GM23338 (cell line): ENCODE measurements at regions not wholly inside any gene's neighbourhood (a gene's known extent, or its start where the extent isn't known, plus 50 kb on each side); places are given as distances from the start of the nearest gene placed in this dataset.

Experiments
- ATAC-seq: fragments of 200-7000 bp; cut with Tn5 transposase; 3 replicates; pipeline ENCODE4 v1.9.1; 2020
- DNase-seq: peaks from one replicate; pipeline ENCODE4 v3.0.0-alpha.2; 2015; ENCODE audit warnings: low spot score
- H2AFZ ChIP-seq: fragments of 200-600 bp; sonication (generic); 2 replicates; pipeline ENCODE4 v1.8.0; 2016; ENCODE audit warnings: antibody characterized with exemption, mild to moderate bottlenecking, moderate library complexity
- H3F3A ChIP-seq: fragments of 200-600 bp; sonication (generic); replicated peaks from 2 replicates; pipeline ENCODE4 v1.8.0; 2017; ENCODE audit warnings: antibody characterized with exemption, mixed run types, low read depth
- H3K27ac ChIP-seq: fragments of 200-600 bp; sonication (generic); 2 replicates; pipeline ENCODE4 v1.6.1; 2016; ENCODE audit warnings: low read depth
- H3K27me3 ChIP-seq: fragments of 200-600 bp; sonication (generic); 2 replicates; pipeline ENCODE4 v1.8.0; 2016; ENCODE audit warnings: mild to moderate bottlenecking, mixed run types, moderate library complexity; ENCODE audit not compliant: insufficient read depth
- H3K36me3 ChIP-seq: fragments of 200-600 bp; sonication (generic); 2 replicates; pipeline ENCODE4 v1.8.0; 2016; ENCODE audit warnings: mild to moderate bottlenecking; ENCODE audit not compliant: insufficient read depth
- H3K4me1 ChIP-seq: fragments of 200-600 bp; sonication (generic); 2 replicates; pipeline ENCODE4 v1.8.0; 2016; ENCODE audit warnings: mild to moderate bottlenecking, moderate library complexity; ENCODE audit not compliant: insufficient read depth
- H3K4me2 ChIP-seq: fragments of 200-600 bp; sonication (generic); 2 replicates; pipeline ENCODE4 v1.7.1; 2017; ENCODE audit warnings: mixed run types
- H3K4me3 ChIP-seq: fragments of 200-600 bp; sonication (generic); 2 replicates; pipeline ENCODE4 v1.6.1; 2016; ENCODE audit warnings: mixed run types
- H3K79me2 ChIP-seq: fragments of 200-600 bp; sonication (generic); replicated peaks from 2 replicates; pipeline ENCODE4 v1.8.0; 2017; ENCODE audit warnings: mild to moderate bottlenecking; ENCODE audit not compliant: insufficient read depth
- H3K9me2 ChIP-seq: fragments of 200-600 bp; sonication (generic); 2 replicates; pipeline ENCODE4 v1.8.0; 2017; ENCODE audit not compliant: insufficient read depth
- H4K20me1 ChIP-seq: fragments of 200-600 bp; sonication (generic); replicated peaks from 2 replicates; pipeline ENCODE4 v1.8.0; 2017; ENCODE audit warnings: mild to moderate bottlenecking; ENCODE audit not compliant: insufficient read depth
- H3K27ac Mint-ChIP-seq: 2 replicates; pipeline ENCODE4 v1.8.0; 2020; ENCODE audit warnings: inconsistent platforms, mild to moderate bottlenecking, moderate library complexity, mixed read lengths
- H3K27me3 Mint-ChIP-seq: 3 replicates; pipeline ENCODE4 v1.8.0; 2022; ENCODE audit warnings: low read depth, mild to moderate bottlenecking, moderate library complexity, mixed read lengths, inconsistent platforms; ENCODE audit not compliant: insufficient read depth, poor library complexity
- H3K36me3 Mint-ChIP-seq: 3 replicates; pipeline ENCODE4 v1.8.0; 2021; ENCODE audit warnings: low read depth, mild to moderate bottlenecking, inconsistent platforms, moderate library complexity, mixed read lengths
- H3K4me1 Mint-ChIP-seq: 3 replicates; pipeline ENCODE4 v1.8.0; 2020; ENCODE audit warnings: mild to moderate bottlenecking, inconsistent platforms, mixed read lengths
- H3K4me3 Mint-ChIP-seq: 3 replicates; pipeline ENCODE4 v1.8.0; 2021; ENCODE audit warnings: moderate library complexity, mild to moderate bottlenecking, inconsistent platforms, mixed read lengths
- H3K9me3 Mint-ChIP-seq: 3 replicates; pipeline ENCODE4 v1.8.0; 2020; ENCODE audit warnings: moderate library complexity, mild to moderate bottlenecking, inconsistent platforms, mixed read lengths
- CREB1 ChIP-seq: fragments of 250-450 bp; sonication (Bioruptor Pico); IDR thresholded peaks from 2 replicates; pipeline ENCODE4 v1.5.0; 2020; ENCODE audit warnings: low read depth, mild to moderate bottlenecking, moderate library complexity
- EZH2 ChIP-seq: fragments of 200-600 bp; sonication (generic); IDR thresholded peaks from one replicate; pipeline ENCODE4 v1.8.0; 2017; ENCODE audit warnings: antibody characterized with exemption, mild to moderate bottlenecking, low read depth; ENCODE audit not compliant: unreplicated experiment
- EZH2phosphoT487 ChIP-seq: fragments of 200-600 bp; sonication (generic); IDR thresholded peaks from one replicate; pipeline ENCODE4 v1.8.1; 2018; ENCODE audit warnings: antibody characterized with exemption; ENCODE audit not compliant: unreplicated experiment
- JUNB ChIP-seq: IDR thresholded peaks from one replicate; pipeline ENCODE4 v1.6.1; 2016; ENCODE audit warnings: antibody characterized with exemption; ENCODE audit not compliant: unreplicated experiment
- NANOG ChIP-seq: IDR thresholded peaks from 2 replicates; pipeline ENCODE4 v1.6.1; 2016; ENCODE audit warnings: antibody characterized with exemption, borderline replicate concordance
- POLR2AphosphoS5 ChIP-seq: IDR thresholded peaks from 2 replicates; pipeline ENCODE4 v1.6.1; 2016; ENCODE audit warnings: antibody characterized with exemption, low read depth
- STAT1 ChIP-seq: IDR thresholded peaks from one replicate; pipeline ENCODE4 v1.6.1; 2016; ENCODE audit warnings: antibody characterized with exemption; ENCODE audit not compliant: unreplicated experiment
- ZNF114 ChIP-seq: fragments of 250-450 bp; sonication (Bioruptor Pico); IDR thresholded peaks from 2 replicates; pipeline ENCODE4 v1.5.0; 2020; ENCODE audit warnings: mild to moderate bottlenecking, moderate library complexity
- ZNF331 ChIP-seq: fragments of 250-450 bp; sonication (Bioruptor Pico); IDR thresholded peaks from 2 replicates; pipeline ENCODE4 v1.5.0; 2020; ENCODE audit warnings: low read depth, mild to moderate bottlenecking, moderate library complexity
- TF ChIP-seq, protein P1 (sequence below): IDR thresholded peaks from 2 replicates; pipeline ENCODE4 v1.6.1; 2016; ENCODE audit warnings: antibody characterized with exemption
- TF ChIP-seq, protein P2 (sequence below): IDR thresholded peaks from one replicate; pipeline ENCODE4 v1.6.1; 2018; ENCODE audit warnings: antibody characterized with exemption; ENCODE audit not compliant: unreplicated experiment
- TF ChIP-seq, protein P3 (sequence below), 2 experiments: fragments of 200-600 bp in 1 of 2; sonication (generic) in 1 of 2; conservative IDR thresholded peaks; 2 replicates each; pipeline versions ENCODE4 v1.5.1 to v1.6.1; 2016 to 2017; ENCODE audit warnings: antibody characterized with exemption in 2 of 2, low read depth in 2 of 2, mild to moderate bottlenecking in 2 of 2, moderate library complexity in 1 of 2

DNA sequence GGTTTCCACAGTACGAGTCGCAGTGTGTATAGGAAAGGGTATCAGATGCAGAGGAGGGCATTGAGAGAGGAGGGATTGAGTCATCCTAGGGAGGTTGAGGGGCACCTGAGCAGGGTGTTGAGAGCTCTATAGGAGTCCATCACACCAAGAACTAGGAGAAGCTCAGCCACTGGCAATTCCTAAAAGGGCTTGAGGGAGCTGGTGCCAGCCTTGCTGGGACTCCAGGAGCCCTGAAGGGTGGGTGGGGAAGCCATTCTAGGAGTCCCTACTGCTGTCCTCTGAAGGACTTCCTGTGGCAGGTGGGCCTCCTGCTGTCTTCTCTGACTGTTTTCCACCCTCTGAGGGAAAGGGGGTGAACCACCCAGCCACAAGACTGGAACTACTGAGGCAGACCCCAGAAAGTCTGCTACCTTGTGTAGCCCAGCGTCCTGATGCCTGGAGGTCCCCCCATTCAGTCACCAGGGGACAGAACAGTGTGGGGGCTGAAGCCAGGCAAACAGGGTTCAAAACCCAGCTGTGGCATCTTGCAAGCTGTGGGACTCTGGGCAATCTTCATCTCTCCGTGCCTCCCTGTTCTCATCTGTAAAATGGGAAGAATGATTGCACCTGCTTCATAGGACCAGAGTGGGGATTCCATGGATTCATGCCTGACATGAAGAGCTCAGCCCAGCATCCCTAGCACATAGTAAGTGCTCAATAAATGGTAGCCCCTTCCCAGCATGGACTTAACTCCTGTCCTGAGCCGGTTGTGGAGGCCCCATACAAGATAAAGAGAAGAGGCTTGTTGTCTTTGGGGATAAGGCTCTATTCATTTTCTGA, 149.5 kb downstream of the C9orf50 start (continued):
- TF ChIP-seq, protein P1, sequence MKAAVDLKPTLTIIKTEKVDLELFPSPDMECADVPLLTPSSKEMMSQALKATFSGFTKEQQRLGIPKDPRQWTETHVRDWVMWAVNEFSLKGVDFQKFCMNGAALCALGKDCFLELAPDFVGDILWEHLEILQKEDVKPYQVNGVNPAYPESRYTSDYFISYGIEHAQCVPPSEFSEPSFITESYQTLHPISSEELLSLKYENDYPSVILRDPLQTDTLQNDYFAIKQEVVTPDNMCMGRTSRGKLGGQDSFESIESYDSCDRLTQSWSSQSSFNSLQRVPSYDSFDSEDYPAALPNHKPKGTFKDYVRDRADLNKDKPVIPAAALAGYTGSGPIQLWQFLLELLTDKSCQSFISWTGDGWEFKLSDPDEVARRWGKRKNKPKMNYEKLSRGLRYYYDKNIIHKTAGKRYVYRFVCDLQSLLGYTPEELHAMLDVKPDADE, result no peak
- no peak for TF ChIP-seq STAT1
- TF ChIP-seq ZNF331 (CRISPR knock-in tag), result no peak
- TF ChIP-seq ZNF114 (CRISPR knock-in tag), result no peak
- TF ChIP-seq, protein P2, sequence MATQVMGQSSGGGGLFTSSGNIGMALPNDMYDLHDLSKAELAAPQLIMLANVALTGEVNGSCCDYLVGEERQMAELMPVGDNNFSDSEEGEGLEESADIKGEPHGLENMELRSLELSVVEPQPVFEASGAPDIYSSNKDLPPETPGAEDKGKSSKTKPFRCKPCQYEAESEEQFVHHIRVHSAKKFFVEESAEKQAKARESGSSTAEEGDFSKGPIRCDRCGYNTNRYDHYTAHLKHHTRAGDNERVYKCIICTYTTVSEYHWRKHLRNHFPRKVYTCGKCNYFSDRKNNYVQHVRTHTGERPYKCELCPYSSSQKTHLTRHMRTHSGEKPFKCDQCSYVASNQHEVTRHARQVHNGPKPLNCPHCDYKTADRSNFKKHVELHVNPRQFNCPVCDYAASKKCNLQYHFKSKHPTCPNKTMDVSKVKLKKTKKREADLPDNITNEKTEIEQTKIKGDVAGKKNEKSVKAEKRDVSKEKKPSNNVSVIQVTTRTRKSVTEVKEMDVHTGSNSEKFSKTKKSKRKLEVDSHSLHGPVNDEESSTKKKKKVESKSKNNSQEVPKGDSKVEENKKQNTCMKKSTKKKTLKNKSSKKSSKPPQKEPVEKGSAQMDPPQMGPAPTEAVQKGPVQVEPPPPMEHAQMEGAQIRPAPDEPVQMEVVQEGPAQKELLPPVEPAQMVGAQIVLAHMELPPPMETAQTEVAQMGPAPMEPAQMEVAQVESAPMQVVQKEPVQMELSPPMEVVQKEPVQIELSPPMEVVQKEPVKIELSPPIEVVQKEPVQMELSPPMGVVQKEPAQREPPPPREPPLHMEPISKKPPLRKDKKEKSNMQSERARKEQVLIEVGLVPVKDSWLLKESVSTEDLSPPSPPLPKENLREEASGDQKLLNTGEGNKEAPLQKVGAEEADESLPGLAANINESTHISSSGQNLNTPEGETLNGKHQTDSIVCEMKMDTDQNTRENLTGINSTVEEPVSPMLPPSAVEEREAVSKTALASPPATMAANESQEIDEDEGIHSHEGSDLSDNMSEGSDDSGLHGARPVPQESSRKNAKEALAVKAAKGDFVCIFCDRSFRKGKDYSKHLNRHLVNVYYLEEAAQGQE, result no peak
- TF ChIP-seq NANOG, result no peak
- TF ChIP-seq, protein P3, sequence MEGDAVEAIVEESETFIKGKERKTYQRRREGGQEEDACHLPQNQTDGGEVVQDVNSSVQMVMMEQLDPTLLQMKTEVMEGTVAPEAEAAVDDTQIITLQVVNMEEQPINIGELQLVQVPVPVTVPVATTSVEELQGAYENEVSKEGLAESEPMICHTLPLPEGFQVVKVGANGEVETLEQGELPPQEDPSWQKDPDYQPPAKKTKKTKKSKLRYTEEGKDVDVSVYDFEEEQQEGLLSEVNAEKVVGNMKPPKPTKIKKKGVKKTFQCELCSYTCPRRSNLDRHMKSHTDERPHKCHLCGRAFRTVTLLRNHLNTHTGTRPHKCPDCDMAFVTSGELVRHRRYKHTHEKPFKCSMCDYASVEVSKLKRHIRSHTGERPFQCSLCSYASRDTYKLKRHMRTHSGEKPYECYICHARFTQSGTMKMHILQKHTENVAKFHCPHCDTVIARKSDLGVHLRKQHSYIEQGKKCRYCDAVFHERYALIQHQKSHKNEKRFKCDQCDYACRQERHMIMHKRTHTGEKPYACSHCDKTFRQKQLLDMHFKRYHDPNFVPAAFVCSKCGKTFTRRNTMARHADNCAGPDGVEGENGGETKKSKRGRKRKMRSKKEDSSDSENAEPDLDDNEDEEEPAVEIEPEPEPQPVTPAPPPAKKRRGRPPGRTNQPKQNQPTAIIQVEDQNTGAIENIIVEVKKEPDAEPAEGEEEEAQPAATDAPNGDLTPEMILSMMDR (conservative IDR thresholded peaks at IDR 0.05; ENCODE audit: low read depth in 2 of 2), result no peak
- TF ChIP-seq CREB1 (CRISPR knock-in tag), result no peak
- TF ChIP-seq POLR2AphosphoS5, result no peak
- no peak for TF ChIP-seq EZH2phosphoT487
- no peak for TF ChIP-seq JUNB

DNA sequence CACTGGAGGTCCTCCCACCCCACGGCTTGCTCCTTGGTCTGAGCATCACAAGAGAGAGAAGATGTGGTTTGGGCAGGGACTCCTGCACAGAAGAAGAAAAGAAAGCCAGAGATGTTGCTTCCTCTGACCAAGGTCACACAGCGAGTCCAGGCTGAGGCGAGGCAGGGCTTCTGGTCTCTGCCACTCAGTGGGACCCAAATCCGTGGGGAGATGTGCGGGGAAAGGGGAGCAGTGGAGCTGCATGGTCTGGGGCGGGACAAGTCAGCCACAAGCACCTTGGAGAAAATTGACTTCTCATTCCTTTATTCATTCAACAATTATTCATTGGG, 150.9 kb downstream of the C9orf50 start:
- Histone ChIP-seq H3K27me3 (no peaks in the 10 kb centered on the region), H3K4me3 (no peak overlapping the region), H3K36me3 (no peaks in the 10 kb centered on the region), H2AFZ (no peak overlapping the region), H3K9me2 (no peaks in the 10 kb centered on the region), H3K4me1 (peaks cover 18% of the 10 kb centered on the region; the same call in 1 of the 2 replicates), H3K27ac (no peak overlapping the region), H4K20me1 (no peaks in the 10 kb centered on the region), H3K79me2 (no peaks in the 10 kb centered on the region), H3F3A (no peaks in the 10 kb centered on the region), H3K4me2 (no peak overlapping the region)
- Mint-ChIP-seq H3K9me3 (0 out of 3 replicates have a peak, but pooled peaks cover 4% of the 10 kb centered on the region), H3K27me3 (peaks cover 31% of the 10 kb centered on the region), H3K4me1 (peaks cover 47% of the 10 kb centered on the region), H3K36me3 (no peaks in the 10 kb centered on the region), H3K27ac (no peak overlapping the region), H3K4me3 (no peak overlapping the region; the same call in 2 of the 3 replicates)
- ATAC-seq, result no peak
- no peak for TF ChIP-seq JUNB
- TF ChIP-seq, protein P1, result no peak
- TF ChIP-seq NANOG, result no peak
- TF ChIP-seq EZH2phosphoT487, result no peak
- no peak for TF ChIP-seq CREB1 (CRISPR knock-in tag)
- TF ChIP-seq EZH2, result no peak
- TF ChIP-seq POLR2AphosphoS5, result no peak
- TF ChIP-seq ZNF331 (CRISPR knock-in tag), result no peak
- DNase-seq, result no peak
